NOMO-1 (cell line): ENCODE measurements at regions not wholly inside any gene's neighbourhood (a gene's known extent, or its start where the extent isn't known, plus 50 kb on each side); places are given as distances from the start of the nearest gene placed in this dataset.
"Not testable (repeated sequence)": the region's sequence is repeated elsewhere in the genome, so short reads cannot be mapped to it uniquely, and the experiment has no call there.

Experiments
- DNase-seq, 2 experiments: peaks; one replicate each; lab custom pipeline; 2025; ENCODE audit not compliant: unreplicated experiment in 2 of 2; lab: John Stamatoyannopoulos, UW

DNA sequence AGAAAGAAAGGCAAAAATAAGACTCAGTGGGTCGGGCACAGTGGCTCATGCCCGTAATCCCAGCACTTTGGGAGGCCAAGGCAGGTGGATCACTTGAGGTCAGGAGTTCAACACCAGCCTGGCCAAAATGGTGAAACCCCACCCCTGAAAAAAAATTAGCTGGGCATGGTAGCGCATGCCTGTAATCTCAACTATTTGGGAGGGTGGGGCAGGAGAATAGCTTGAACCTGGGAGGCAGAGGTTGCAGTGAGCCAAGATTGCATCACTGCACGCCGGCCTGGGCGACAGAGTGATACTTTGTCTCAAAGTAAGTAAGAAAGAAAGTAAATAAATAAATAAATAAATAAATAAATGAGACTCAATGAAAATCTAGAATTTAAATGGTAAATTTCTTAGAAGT lies 145.9 kb upstream of the KRR1 start:
- not testable (repeated sequence) for DNase-seq

DNA sequence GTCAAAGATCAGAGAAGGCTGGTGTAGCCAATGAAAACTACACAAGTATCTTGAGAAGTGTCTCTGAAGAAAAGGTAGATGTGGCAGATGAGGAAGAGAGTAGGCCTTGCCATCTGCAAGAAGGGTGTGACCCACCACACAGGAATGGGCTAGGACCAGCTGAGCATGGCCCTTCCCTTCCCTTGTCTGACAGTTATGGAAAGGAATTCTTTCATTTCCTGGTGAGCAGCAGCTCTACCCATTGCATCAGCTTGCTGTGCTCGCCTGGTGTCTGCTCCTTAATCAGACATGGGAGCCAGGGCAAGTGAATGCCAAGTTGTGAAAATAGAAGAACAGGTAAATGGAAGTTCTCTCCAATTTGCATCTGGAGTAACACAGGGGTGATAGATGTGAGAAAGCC lies 145.2 kb upstream of the KRR1 start:
- DNase-seq = no peak

DNA sequence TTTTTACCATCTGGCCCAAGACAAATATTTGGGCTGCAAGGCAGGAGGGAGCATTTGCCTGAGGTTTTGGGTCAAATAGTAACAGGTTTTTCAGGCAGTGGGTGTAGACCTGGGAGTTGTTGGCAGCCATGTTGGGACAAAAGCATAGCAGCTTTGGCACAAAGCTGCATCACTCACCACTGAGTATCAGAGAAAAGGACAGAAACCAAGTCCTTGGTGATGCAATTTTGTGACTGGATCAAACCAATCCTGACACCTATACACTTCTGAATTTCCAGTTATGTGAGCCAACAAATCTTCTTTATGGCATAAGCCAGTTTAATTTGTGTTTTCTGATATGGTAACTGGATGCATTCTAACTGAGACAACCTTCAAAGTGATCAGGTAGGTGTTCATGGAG lies 144.8 kb upstream of the KRR1 start:
- DNase-seq = no peak

DNA sequence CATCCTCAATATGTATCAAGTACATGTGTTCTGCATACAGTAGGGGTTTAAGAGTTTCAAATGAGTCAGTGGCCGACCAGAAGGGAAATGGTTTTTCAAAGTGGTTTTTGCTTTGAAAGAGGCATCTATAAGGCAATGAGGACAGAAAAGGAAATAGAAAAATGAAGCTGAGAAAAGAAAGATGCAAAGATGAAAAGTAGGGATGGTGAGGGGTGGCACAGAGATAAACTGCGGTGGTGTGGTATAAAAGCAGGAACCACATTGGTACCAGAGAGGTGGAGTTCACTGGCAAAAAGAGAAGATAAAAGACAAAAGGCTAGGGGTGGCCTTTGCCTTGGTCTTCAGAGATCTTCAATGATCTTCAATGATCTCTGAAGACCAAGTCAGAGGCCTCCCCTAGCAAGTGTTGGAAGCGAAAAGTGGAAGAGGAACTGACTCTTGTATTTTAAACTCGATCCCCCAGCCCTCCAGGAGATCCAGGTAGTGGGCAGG lies 144.0 kb upstream of the KRR1 start:
- DNase-seq = no peak

DNA sequence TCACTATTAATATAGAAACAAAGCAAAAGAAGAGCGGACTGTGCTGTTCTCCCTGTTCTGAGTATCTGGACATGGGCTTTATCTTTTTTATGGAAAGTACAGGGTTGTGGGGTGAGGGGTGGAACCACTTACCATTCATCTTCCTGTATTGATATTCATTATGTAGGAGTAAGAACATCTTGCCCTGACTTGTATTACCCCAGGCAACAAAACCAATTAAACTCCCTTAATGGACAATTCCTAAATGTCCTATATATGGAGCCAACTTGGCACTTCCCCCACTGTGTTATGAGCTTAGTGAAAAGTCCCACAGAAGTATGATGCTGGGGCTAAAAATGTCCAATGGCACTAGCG lies 139.9 kb upstream of the KRR1 start:
- DNase-seq = no peak

DNA sequence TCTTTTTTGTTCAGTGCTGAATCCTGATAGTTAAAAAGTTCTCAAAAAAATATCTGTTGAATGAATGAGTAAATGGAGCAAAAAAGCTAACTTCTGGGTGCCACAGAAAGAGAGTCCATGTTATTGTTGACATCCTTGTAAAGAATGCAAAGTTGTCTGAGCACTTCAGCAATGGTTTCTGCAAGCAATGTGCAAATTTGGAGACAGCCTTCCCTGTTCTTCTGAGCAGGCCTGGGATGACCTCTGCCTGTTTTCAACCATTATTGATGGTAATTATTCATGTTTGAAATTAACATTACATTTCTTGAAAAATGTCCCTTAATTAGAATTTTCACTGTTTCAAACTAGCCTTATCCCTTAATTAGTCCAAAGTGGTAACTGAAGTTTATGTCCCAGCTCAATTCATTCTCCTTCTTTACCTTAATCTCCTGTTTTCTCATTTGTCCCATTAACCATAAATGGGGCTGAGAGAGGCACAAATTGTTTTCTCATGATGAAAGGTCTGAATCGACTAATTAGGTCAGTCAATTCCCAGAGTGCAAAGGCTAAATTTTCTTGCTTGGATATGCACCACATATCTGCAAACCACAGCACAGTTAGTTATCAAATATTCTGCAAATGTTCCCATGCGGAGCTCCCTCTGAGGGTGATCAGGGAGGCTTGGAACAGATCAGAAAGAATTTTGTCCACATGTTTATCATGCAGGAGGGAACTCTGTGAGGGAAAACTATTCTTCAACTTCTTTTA lies 139.4 kb upstream of the KRR1 start:
- DNase-seq = no peak

DNA sequence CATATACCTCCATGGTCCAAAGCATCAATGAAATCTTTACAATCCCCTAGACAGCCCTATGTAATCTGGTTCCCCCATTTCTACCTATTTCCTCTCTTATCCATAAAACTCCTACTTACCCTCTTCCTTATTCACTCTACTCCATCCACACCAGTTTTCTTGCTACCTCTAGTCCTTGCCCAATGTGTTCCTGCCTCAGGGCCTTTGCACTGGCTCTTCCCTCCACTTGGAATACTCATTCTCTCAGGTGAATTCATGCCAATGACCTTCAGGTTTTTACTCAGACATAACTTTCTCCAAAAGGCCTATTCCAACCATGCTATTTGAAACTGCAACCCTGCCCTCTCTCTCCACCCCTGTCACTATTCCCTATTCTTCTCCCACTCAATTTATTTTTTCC lies 138.7 kb upstream of the KRR1 start:
- no peak for DNase-seq

DNA sequence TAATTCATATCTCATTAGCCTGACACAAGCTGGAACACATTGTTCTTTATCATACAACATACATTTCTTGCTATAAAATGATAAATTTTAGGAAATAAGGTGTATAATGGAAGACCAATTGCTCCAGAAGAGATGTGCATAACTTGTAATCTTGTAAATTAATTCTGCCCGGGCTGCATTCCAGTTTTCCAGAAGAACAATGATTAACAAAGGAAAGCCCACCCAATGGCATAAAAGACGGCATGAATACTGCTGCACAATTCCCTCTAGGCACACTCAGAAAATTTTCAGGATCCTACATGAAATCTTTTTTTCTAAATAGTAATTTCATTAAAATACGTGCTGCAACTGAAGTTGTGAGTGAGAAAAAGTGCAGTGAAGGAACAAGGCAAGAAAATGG lies 137.4 kb upstream of the KRR1 start:
- no peak for DNase-seq

DNA sequence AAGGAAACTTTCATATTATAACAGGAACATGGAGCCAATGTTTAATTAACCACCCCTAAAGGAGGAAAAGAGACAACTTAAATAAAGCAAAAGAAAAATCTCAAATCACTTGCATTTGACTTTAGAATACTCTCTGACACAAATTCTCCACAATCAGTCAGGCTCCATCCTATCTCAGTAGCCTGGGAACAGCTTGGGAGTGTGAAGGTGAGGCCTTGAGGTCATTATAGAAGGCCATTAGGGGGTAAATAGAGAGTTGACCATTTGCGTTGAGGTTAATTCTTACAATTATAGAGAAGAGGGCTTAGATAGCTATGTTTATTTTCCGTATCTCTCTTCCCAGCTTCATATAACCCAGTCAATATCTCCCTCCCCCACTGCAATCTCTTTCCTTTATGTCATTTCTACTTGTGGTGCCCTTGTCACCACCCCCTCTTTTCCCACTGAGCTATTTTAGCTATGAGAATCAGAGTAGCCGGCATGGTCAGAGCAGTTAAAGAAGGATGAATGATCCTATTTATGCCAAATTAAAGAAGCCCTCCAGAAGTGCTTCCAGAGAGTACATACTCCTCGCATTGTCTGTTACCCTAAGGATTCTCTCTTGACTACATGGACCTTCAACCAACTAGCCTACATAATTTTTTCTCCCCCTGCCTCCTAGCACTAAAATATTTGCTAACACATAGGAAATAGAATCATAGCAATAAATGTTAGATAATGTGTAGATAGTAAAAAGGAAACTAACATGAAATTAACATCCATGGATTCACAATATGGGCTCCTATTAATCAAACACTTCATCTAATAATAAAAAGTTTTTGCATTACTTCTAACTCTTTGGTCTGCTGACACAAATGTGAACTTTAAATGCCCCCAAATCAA lies 135.2 kb upstream of the KRR1 start:
- DNase-seq = no peak

DNA sequence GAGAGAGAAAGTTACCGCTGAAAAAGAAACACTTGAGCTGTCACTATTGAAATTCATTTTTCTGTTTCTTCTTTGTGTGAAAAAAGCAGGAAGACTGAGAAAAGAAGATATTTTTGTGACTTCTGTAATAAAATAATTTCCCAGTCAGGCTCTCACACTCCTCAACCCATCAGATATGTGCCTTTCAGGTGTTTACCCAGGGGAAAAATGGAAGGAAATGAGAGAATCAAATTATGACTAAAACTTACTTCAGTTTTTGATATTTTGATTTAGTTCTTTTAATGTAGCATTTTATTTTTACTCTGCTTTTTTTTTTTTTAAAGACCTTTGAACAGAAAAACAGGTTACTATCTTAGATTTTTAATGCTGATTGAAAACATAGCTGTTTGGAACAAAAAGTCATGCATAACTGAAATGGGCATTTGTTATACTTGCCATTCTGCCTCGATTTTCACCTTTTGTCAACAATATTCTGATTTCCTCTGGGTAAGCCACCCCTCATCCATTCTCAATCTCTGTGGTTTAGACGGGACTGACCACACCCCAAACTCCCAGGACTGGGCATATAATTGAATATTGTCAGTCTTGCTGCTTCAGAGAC lies 133.2 kb upstream of the KRR1 start:
- no peak for DNase-seq

DNA sequence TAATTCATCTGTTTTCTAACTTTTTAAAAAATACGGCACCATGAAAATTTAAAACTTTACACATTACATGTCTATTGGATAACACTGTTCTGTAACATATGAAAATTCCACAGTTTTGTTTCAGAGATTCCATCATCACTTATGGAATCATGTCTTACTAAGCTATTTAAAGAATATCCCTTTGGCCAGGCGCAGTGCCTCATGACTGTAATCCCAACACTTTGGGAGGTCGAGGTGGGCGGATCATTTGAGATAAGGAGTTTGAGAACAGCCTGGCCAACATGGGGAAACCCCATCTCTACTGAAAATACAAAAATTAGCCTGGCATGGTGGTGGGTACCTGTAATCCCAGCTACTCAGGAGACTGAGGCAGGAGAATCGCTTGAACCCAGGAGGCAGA lies 131.7 kb upstream of the KRR1 start:
- DNase-seq = not testable (repeated sequence)

DNA sequence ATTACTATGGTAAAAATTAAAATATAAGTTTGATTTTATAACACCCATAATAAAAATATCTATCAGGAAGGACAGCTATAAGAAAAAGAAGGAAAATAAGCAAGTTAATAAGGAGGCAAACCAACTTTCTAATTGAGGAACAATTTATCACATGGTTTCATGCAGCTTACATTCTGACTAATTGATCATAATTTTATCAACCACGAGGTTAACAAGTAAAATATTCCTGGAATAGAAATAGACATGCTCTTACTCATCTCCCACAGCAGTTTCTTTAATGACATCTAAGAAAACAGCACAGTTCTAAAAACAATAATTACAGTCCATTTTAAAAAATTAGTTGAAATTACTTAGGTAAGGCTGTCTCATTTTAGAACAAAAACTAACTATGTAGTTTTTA lies 130.8 kb upstream of the KRR1 start:
- DNase-seq = peak in 1 of 2 experiments; percentile 9

DNA sequence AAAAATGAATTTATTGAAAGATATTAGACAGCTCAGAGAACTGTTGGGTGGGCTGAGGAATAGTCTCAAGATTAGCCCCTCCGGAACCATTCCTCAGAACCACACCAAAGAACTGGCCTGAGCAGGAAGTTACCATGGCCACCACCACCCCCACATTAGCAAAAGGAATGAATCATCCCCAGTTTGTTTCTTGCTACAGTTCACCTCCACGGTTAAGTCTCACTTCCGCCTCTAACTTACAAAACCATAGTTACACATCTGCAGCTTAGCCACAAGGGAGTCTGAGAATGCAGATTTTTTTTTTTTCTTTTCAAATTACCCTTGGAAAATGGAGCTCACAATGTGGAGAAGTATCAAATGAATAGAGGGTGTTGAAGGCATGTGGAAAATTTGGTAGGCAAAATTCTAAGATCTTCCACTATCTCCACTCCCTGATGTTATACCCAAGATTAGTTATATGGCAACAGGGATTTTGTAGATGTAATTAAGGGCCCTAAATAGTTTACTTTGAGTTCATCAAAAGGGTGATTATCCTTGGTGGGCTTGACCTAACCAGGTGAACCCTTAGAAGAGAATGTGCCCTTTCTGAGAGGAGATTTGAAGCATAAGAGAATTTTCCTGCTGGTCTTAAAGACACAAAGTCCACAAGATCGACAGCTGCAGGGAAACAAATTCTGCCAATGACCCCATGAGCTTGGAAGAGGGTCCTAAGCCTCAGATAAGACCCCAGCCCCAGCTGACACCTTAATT lies 129.8 kb upstream of the KRR1 start:
- DNase-seq = peak; percentile 88 to 97

DNA sequence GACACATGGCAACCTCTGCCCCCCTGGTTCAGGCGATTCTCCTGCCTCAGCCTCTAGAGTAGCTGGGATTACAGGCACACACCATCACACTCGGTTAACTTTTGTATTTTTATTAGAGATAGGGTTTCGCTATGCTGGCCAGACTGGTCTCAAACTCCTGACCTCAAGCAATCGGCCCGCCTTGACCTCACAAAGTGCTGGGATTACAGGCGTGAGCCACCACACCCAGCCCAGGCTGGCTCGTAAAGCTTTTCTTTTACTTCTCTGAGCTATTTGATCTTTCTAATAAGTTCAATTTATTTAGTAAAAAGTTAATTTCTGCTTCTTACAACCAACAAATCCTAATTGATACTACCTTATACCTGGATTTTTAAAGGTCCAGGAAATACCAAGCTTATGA lies 127.4 kb upstream of the KRR1 start:
- no peak for DNase-seq

DNA sequence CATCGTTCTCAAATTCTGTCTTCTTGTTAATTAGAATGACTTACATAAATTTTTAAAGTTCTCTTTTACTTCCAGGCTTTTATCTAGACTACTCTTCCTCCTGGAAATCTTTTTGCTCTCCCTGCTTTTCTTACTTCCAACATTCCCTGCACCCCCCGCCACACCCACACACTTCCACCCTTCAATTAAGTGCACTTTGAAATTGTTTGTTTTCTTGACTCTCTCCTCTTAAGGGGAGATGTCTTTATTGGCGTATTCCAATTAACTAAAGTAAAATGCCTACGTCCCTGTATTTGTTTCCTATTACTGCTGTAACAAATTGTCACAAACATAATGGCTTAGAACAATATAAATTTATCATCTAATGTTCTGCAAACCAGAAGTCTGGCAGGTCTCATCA lies 125.2 kb upstream of the KRR1 start:
- no peak for DNase-seq

DNA sequence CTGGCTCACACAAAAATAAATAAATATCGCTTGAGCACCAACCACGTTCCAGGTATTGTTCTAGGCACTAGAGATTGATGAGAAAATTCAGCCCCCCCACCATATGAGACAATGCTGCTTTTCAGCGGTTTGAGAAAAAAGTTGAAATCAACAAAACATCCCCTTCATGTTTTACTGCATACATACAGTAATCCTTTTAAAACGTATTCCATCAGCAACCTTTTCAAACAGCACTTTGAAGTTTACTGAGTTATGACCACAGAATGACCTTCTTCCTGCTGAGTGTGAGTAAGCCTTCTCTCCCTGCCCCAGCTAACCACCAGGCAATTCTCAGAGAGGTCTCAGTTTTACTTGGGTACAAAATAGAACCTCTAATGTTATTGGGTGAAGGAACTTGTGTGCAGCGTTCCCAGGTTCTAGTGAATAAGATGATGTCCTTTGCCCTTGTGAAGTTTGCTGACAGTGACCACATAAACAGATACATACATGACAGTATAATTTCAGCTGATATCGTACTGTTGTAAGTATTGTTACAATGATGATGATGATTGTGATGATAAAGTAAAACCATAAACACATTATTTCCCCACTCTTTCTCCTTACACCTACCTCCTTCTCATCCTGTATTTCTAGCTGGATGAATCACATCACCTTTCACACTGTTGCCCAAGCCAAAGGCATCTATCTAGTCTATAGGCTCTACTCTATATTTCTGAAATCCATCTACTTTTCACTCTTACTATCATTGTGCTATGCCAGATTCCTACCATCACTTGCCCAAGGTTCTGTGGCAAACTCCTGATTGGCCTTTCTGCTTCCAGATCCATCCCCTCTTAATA lies 124.4 kb upstream of the KRR1 start:
- DNase-seq = peak; percentile 27 to 69

DNA sequence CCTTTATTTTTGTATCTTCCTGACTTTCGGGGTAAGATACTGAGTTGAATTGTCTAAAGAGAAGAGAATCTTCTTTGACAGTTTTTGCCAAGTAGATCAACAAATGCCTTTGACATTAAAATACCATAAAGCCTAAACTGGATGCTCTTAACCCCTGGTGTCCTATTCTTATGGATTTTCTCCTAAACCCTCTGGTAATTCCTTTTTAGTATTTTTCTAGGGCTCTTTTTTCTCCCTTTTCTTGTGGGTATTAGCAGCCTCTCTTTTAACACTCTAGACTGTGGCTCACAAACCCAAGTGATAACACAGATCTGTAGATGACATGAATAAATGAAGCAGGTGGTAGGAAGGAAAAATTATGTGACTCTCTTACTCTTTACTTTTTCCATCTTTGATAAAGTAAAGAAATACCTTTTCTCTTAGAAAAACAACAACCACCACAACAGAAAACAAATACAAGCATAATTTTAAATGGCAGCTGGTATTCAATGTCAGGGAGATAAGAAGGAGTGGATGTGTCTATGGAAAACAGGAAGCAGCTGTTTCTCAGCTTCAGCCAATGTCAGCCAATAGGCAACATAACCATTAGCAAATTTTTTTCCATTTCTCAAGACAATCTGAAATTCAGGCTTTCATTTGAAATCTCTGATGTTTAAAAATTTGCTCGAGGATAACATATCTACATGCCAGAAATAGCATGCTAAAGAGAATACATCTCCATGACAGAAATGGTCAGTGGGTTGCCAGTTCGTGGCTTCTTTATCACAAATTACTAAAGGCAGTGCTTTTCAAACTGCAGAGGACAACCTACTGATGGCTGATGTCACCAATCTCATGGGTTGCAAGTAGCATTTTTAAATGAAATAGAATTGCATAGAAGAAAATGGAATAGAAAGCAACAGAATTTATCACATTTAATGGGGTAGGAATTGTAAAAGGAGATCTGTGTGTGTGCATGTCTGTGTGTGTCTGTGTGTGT lies 123.1 kb upstream of the KRR1 start:
- no peak for DNase-seq

DNA sequence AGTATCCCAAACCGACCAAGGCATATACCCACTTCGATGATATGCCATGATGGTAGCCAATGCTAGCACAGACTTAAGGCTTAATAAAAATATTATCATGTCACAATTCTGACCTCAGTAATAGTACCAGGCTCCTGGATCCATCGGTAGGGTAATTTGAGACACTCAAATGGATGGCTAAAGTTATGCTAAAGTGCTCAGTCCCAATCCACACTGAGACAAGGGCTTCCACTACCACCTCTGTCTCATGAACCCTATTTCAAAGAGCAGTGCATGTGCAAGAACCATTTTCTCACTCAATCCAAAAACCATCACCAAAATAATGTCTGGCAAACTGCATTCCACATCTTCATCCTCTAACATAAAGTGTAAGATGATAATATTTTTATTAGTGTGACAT lies 122.4 kb upstream of the KRR1 start:
- no peak for DNase-seq

DNA sequence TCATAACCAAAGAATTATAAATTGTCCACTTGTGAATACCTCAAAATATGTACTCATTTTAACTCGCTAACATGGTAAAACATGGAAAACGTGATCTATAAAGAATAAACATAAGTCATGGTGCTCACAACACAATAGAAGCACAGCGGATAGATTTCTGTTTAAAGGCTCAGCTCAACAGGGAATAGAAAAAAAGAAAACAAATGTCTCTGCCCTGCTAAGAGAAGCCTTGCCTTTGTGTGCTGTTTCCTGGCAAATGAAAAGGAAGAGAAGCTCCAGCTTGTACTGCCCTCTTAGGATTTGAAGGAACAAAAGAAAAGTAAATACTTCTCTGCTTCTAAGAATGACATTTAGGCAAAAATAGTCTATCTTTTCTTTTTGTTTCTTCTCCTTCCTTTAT lies 121.0 kb upstream of the KRR1 start:
- DNase-seq = no peak
